ENCODE measurements at regions not wholly inside any gene's neighbourhood (a gene's known extent, or its start where the extent isn't known, plus 50 kb on each side); places are given as distances from the start of the nearest gene placed in this dataset.

DNA sequence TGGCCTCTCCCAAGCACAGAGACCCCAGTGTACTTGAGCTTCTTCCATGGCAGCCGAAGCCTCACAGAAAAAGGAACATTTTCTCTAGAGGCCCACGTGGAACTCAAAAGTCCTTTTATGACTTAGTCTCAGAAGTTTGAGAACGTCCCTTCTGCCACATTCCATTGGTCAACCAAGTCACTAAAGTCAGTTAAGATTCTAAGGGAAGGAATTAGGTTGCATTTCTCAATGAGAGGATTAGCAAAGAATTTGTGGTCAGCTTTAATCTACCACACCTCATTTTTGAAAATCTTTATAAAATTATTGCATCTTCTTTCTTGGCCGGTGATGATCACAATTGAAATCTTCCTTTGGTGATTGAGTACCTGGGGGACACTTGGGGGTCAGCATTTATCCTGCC, 279.9 kb upstream of the TBX3 start:
- Mint-ChIP-seq H3K9me3 (ENCODE audit: low read depth) (no peaks in the 10 kb centered on the region), H3K36me3 (no peaks in the 10 kb centered on the region), H3K27me3 (no peaks in the 10 kb centered on the region), H3K4me1 (no peaks in the 10 kb centered on the region), H3K27ac (no peak overlapping the region), H3K4me3 (no peak overlapping the region)
- CTCF ChIA-PET = no interaction called here
- DNase-seq (no peak), ATAC-seq (no peak)

DNA sequence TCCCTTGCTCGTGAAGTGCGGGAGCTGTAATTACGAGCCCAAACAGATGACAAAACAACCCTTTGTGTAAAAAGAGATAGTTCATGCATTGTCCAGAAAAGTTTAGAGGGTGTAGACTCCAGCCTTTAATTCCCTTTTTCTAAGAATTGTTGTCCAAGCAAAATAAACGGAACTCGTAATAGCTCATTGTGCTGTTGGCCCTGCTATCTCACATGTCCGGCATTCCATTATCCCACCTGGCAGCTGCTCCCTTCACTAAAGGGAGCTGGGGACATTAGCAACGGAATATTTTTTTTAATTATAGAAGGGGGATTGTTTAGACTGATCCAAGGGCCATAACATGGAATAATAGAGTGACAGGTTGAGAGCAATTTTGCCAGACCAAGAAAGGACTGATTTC, 277.5 kb upstream of the TBX3 start:
- ATAC-seq (no peak), DNase-seq (no peak)
- H3K36me3 Mint-ChIP-seq = no peaks in the 10 kb centered on the region
- H3K4me1 Mint-ChIP-seq = no peaks in the 10 kb centered on the region
- no peak overlapping the region for H3K27ac Mint-ChIP-seq
- H3K27me3 Mint-ChIP-seq = no peaks in the 10 kb centered on the region
- H3K9me3 Mint-ChIP-seq (ENCODE audit: low read depth) = no peaks in the 10 kb centered on the region
- no peak overlapping the region for H3K4me3 Mint-ChIP-seq
- CTCF ChIA-PET = no interaction called here

DNA sequence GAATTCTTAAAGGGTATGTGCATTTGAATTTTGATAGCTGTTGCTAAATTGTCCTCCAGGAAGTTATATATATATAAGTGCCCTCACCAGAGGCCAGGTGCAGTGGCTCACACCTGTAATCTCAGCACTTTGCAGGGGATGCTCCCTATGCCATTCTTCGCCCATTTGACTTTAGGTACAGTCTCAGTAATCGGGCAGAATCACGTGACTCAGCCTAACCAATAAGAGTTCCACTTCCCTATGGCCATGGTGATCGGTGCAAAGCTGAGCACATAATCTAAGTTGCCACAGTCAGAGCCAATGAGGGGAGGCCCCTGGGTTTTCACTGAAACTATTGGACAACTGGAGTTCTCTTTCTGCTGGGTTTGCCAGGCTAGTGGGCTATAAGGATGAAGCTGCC, 274.6 kb upstream of the TBX3 start:
- ATAC-seq (no peak), DNase-seq (no peak)
- Mint-ChIP-seq H3K4me3 (no peak overlapping the region), H3K36me3 (no peaks in the 10 kb centered on the region), H3K4me1 (no peaks in the 10 kb centered on the region), H3K27me3 (no peaks in the 10 kb centered on the region), H3K9me3 (ENCODE audit: low read depth) (no peaks in the 10 kb centered on the region), H3K27ac (no peak overlapping the region)
- CTCF ChIA-PET = interaction anchor here (0.7 kb wide), 1 partner anchor 296 kb away, joined by 3 read pairs; no protein-coding TSS in a partner anchor

DNA sequence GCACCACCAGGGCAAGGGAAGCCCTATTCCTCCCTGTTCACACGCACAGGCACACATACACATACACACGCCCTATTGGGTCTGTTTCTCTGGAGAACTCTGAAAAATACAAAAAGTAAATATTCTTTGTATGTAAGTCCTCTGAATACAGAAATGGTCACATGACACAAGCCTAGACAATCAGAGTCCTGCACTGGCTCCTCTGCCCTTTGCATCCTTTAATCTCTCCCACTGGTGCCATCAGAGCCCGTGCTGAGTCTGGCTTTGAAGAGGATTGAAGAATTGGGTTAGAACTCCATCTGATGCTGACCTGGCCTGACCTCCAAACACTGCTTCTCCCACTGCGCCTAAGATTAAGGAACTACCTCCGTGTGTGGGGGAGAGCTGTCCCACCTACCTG, 273.2 kb upstream of the TBX3 start:
- H3K4me3 Mint-ChIP-seq = no peak overlapping the region
- H3K36me3 Mint-ChIP-seq = no peaks in the 10 kb centered on the region
- no peaks in the 10 kb centered on the region for H3K9me3 Mint-ChIP-seq (ENCODE audit: low read depth)
- H3K27ac Mint-ChIP-seq = no peak overlapping the region
- ATAC-seq (no peak), DNase-seq (no peak)
- H3K4me1 Mint-ChIP-seq = no peaks in the 10 kb centered on the region
- CTCF ChIA-PET = no interaction called here
- H3K27me3 Mint-ChIP-seq = no peaks in the 10 kb centered on the region

DNA sequence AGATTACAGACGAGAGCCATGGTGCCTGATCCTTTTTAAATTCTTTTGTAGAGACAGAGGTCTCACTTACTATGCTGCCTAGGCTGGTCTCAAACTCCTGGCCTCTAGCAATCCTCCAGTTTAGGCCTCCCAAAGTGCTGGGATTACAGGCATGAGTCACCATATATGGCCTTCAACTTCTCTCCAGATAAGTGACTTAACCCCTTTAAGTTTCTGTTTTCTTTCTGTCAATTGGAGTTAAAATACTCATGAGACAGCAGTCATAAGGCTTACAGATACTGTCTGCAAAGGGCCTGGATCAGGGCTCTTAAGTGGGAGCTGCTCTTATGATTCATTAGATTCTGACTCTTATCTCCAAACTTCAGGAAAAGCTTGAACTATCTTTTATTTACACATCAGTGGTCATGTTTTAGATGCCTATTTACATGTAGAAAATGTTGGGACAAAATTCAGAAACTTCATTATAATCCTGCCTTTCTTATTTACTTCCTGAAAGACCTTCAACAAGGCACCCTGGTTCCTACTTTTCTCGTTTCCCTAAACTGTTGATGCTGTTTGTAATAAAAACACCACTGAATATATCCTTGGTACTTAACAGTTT, 271.5 kb upstream of the TBX3 start:
- Mint-ChIP-seq H3K9me3 (ENCODE audit: low read depth) (no peaks in the 10 kb centered on the region), H3K27me3 (no peaks in the 10 kb centered on the region), H3K4me1 (no peaks in the 10 kb centered on the region), H3K36me3 (no peaks in the 10 kb centered on the region), H3K4me3 (no peak overlapping the region), H3K27ac (no peak overlapping the region)
- CTCF ChIA-PET = no interaction called here
- no peak for ATAC-seq
- no peak for DNase-seq

DNA sequence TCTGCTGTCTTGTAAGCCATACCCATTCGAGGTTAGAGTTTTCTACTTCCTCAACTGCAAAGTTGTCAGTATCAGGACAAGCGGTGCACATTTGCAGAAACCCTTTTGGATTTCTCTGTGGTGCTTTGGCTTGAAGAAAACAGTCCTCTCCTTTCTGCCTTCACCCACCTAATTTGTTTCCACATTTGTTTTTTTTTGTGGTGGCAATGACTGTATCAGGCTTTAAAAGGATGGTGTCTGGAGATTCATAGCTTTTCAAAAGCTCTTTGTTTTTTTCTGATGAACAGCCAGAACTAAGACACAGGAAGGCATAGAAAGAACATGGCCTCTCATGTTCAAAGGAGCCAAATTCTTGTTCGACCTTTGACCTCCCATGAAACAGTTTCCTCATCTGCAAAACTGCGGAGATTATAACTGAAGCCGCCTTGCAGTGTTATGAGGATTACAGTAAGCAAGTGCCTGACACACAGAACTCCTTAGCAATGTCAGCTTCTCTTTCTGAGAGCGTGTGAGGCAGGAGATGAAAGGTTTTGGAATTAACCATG, 270.6 kb upstream of the TBX3 start:
- no peak for DNase-seq
- H3K4me3 Mint-ChIP-seq = no peak overlapping the region
- H3K9me3 Mint-ChIP-seq (ENCODE audit: low read depth) = no peaks in the 10 kb centered on the region
- no peaks in the 10 kb centered on the region for H3K27me3 Mint-ChIP-seq
- ATAC-seq = no peak
- H3K36me3 Mint-ChIP-seq = no peaks in the 10 kb centered on the region
- H3K27ac Mint-ChIP-seq = no peak overlapping the region
- CTCF ChIA-PET = no interaction called here
- H3K4me1 Mint-ChIP-seq = no peaks in the 10 kb centered on the region

DNA sequence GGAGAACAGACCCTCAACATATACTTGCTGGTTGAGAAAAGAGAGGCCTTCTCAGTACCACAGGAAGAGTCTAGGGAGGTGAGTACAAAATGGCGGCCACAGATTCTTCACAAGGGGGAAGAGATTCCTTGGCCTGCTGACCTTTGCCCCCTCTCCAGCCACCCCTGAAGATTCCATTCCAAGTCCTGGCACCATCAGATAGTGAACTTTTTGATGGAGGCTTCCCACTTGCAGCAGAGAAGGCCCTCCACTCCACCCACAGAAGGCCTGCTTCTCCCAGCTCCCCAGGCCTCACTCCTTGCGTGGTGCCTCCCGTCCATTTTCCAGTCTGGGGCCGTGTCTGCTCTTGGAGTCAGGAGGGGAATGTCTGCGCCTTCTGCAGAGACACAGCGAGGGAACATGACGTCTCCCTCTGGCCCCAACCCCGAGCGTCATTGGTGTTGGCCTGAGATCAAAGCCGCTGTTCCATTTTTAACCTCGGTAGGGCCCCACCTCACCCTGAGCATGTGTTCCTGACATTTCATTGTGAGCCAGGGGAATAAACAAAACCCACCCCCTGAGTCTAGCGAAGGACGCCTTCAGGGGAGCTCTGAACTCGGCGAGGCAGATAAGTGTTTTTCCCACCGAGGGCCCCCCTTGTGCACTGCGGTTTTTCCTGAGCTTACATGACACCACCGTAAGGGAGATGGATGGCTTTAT, 268.7 kb upstream of the TBX3 start:
- Mint-ChIP-seq H3K27me3 (no peaks in the 10 kb centered on the region), H3K4me1 (no peaks in the 10 kb centered on the region), H3K4me3 (no peak overlapping the region), H3K36me3 (no peaks in the 10 kb centered on the region), H3K9me3 (ENCODE audit: low read depth) (peaks cover 2% of the 10 kb centered on the region), H3K27ac (no peak overlapping the region)
- no peak for DNase-seq
- ATAC-seq = no peak
- CTCF ChIA-PET = no interaction called here

DNA sequence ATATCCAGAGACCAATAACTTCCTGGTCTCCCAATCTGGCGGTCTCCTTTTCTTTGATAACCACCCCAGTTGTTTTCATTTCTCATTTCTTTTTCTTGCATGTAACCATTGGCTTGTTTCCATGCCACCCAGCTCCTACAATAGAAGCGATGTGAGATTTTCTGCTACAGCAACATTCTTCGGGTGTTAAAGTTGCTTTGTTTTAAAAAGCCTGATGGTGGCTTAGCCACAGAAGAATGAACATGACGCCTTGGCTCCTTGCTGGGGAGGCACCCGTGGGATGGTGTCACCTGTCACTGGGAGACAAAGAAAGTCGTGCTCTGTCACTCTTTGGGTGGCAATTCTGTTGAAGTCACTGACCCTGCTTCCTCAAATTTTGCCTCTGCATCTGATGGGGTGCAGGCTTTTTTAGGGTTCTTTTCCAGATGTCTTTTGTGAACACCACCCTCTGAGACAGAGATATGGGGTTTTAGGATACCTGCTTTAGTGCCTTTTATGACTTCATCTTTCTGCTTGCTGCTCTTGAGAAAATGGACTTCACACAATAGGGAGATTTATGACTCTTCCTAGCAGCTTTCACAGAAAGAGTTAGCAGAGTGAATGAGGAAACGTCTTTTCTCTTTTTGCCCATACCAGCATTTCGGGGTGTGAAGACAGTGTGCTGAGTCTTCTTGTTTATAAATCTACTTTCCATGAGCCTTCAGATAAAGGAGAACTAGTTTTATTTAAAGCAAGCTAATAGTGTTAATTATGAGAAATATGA, 265.3 kb upstream of the TBX3 start:
- CTCF ChIA-PET = no interaction called here
- Mint-ChIP-seq H3K27me3 (no peaks in the 10 kb centered on the region), H3K4me1 (no peaks in the 10 kb centered on the region), H3K9me3 (ENCODE audit: low read depth) (peaks cover 4% of the 10 kb centered on the region), H3K4me3 (no peak overlapping the region), H3K27ac (no peak overlapping the region), H3K36me3 (no peaks in the 10 kb centered on the region)
- no peak for DNase-seq
- no peak for ATAC-seq

DNA sequence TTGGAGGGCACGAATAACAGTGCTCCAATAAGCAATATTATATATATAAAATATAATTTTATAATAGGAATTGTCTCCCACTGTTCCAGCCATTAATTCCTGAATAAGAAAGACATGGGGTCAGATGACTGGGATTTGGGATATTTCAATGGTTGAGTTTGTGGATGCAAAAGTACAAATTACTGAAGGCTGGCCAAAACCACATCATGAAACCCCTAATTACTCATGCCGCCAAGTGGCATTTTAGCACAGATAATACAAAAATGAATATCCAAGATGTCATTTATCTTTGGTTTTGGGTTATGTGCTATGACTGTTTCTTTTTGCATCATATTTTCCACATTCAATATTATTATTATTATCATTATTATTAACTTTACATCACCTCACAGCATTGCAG, 261.4 kb upstream of the TBX3 start:
- no peaks in the 10 kb centered on the region for H3K36me3 Mint-ChIP-seq
- H3K4me3 Mint-ChIP-seq = no peak overlapping the region
- H3K27ac Mint-ChIP-seq = no peak overlapping the region
- DNase-seq = no peak
- CTCF ChIA-PET = no interaction called here
- ATAC-seq = no peak
- no peaks in the 10 kb centered on the region for H3K27me3 Mint-ChIP-seq
- H3K4me1 Mint-ChIP-seq = no peaks in the 10 kb centered on the region
- H3K9me3 Mint-ChIP-seq (ENCODE audit: low read depth) = peaks cover 9% of the 10 kb centered on the region

DNA sequence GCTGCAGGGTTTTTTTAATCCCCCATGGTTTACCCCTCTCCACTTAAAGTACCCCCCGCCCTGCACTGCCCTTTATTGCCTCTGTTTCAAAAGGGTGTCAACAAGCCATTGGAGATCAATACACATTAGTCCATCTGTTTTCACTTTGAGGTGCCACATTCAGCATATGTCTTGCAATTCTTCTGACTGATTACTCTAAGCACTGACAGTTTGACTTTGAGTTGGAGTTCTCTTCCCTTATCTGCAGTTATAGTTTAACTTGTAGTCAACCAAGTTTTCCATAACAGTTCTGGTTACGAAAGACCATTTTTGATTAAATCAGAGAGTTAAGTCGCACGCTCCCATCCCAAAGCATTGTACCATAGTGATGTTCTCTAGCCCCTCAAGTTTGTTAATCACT, 260.8 kb upstream of the TBX3 start:
- CTCF ChIA-PET = no interaction called here
- DNase-seq (no peak), ATAC-seq (no peak)
- H3K36me3 Mint-ChIP-seq = no peaks in the 10 kb centered on the region
- no peak overlapping the region for H3K4me3 Mint-ChIP-seq
- no peaks in the 10 kb centered on the region for H3K27me3 Mint-ChIP-seq
- peaks cover 9% of the 10 kb centered on the region for H3K9me3 Mint-ChIP-seq (ENCODE audit: low read depth)
- H3K27ac Mint-ChIP-seq = no peak overlapping the region
- H3K4me1 Mint-ChIP-seq = no peaks in the 10 kb centered on the region

DNA sequence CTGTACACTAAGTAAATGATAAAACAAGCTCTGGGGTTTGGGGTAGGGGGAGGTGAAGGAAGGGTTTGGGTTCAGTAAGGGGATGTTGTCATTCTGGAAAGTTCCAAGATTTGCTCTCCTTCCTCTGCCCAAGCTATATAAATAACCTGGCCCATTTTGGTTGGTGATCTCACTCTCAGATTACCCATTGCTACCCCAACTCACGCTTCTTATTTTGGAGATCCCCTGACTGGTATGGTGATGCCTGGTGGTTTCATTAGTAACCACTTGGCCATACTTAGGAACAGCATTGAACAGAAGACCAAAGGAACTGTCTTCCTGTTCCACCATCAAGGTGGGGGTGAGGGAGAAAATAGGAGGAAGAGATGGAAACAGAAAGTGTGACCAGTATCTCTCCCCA, 259.6 kb upstream of the TBX3 start:
- no peak overlapping the region for H3K27ac Mint-ChIP-seq
- no peaks in the 10 kb centered on the region for H3K36me3 Mint-ChIP-seq
- no peak overlapping the region for H3K4me3 Mint-ChIP-seq
- no peak for DNase-seq
- H3K27me3 Mint-ChIP-seq = no peaks in the 10 kb centered on the region
- ATAC-seq = no peak
- peaks cover 7% of the 10 kb centered on the region for H3K9me3 Mint-ChIP-seq (ENCODE audit: low read depth)
- CTCF ChIA-PET = no interaction called here
- H3K4me1 Mint-ChIP-seq = no peaks in the 10 kb centered on the region

DNA sequence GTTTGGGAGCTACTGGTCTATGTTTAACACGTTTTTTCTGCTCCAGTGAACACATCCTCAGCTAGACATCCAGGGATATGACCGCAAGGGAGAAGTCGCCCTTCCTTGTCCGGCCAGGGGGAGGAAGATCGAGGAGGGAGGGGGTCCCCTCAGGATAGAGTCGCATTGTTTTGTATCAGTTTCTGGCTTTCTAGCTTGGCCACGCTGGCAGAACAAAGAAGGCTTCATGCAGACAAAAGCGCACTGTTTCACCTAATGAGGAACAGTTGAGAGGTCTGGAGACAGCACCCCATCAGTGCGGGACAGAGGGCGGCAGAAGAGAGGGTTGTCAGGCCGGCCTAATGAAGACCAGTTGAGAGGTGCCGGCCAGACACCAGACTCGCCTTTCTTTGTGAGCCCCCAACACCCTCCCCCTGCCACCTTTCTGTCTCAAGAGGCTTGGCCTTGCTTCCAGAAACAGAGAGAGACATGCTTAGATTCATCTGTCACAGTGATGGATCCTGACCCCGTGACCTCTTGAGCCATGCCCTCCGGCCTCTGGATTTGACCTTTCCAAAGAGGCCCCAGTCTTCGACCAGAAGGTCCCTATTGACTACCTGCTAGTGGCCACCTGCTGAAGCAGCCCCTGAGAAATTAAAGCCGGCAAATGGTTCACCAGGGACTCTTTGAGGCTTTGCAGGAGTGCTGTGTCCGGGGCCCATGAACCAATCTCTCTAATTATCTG, 254.7 kb upstream of the TBX3 start:
- Mint-ChIP-seq H3K27me3 (no peaks in the 10 kb centered on the region), H3K4me3 (no peak overlapping the region), H3K4me1 (no peaks in the 10 kb centered on the region), H3K27ac (no peak overlapping the region), H3K36me3 (no peaks in the 10 kb centered on the region), H3K9me3 (ENCODE audit: low read depth) (peaks cover 5% of the 10 kb centered on the region)
- ATAC-seq (no peak), DNase-seq (no peak)
- CTCF ChIA-PET = no interaction called here

DNA sequence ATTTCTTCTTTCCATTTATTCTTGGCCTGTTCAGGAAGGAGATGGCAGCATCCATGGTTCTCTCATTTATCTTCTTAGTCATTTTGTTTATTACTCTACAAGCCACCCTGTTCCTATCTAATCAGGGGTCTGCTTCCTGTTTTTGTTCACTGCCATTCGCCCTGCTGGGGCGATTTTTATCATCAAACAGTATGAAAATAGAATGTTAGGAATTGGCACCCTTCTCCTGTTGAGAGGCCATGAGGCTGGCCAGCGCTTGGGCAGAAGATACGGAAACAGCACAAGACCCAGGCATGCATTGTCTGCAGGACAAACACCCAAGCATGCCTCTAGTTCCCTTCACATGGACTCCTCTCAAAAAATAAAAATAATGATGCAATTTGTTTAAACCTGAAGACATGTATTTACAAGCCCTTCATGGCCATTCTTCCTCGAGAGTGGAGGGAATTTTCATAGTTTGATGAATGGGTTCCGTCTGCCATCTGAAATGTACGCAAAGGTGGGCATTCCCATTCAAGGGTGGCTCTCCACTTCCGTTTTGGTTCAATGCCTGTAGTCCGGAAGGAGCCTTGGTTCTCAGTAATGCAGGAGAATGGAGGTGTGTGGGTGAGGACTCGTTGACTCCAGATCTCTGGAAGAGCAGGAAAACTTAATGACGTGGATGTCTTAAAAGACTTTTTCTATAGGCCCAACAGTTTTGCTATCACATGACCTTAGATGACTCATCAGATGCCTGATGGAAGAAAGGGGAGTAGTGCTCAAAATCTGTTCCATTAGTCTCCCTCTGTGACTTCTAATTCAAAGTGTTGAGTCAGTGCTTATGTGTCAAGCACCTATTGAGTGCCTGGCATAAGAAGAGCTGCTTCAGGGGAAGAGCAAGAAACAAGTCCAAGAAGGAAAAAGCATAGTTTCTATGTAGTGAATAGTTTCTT, 252.4 kb upstream of the TBX3 start:
- H3K36me3 Mint-ChIP-seq = no peaks in the 10 kb centered on the region
- DNase-seq = no peak
- no peaks in the 10 kb centered on the region for H3K4me1 Mint-ChIP-seq
- ATAC-seq = no peak
- CTCF ChIA-PET = no interaction called here
- no peak overlapping the region for H3K27ac Mint-ChIP-seq
- H3K9me3 Mint-ChIP-seq (ENCODE audit: low read depth) = peaks cover 3% of the 10 kb centered on the region
- H3K4me3 Mint-ChIP-seq = no peak overlapping the region
- H3K27me3 Mint-ChIP-seq = no peaks in the 10 kb centered on the region

Data from activated CD8-positive, alpha-beta memory T cell treated with anti-CD3 and anti-CD28 coated beads, Interleukin-2, amount 10 ng/mL, durations not matched to agents 7 days and 5 days (primary cell).